HFFc6 (cell line): ENCODE measurements at regions not wholly inside any gene's neighbourhood (a gene's known extent, or its start where the extent isn't known, plus 50 kb on each side); places are given as distances from the start of the nearest gene placed in this dataset.
"Not testable (repeated sequence)": the region's sequence is repeated elsewhere in the genome, so short reads cannot be mapped to it uniquely, and the experiment has no call there.

Experiments
- DNase-seq: peaks from one replicate; pipeline ENCODE4 v3.0.0-alpha.2; 2018
- H3K27ac Mint-ChIP-seq: 2 replicates; pipeline ENCODE4 v1.8.0; 2020; ENCODE audit warnings: mild to moderate bottlenecking, mixed read lengths
- H3K27me3 Mint-ChIP-seq: 2 replicates; pipeline ENCODE4 v1.8.0; 2021; ENCODE audit warnings: mild to moderate bottlenecking, moderate library complexity, mixed read lengths; ENCODE audit not compliant: insufficient read depth
- H3K36me3 Mint-ChIP-seq: 2 replicates; pipeline ENCODE4 v1.8.0; 2021; ENCODE audit warnings: low read depth, mixed read lengths
- H3K4me1 Mint-ChIP-seq: 2 replicates; pipeline ENCODE4 v1.8.0; 2020; ENCODE audit warnings: low read depth, mixed read lengths
- H3K4me3 Mint-ChIP-seq: 2 replicates; pipeline ENCODE4 v1.8.0; 2020; ENCODE audit warnings: mild to moderate bottlenecking, moderate library complexity, mixed read lengths
- H3K9me3 Mint-ChIP-seq: 2 replicates; pipeline ENCODE4 v1.8.0; 2020; ENCODE audit warnings: mild to moderate bottlenecking, mixed read lengths
- CTCF ChIP-seq: fragments of 200-600 bp; sonication (generic); IDR thresholded peaks from 2 replicates; pipeline ENCODE4 v1.5.0; 2021; ENCODE audit warnings: antibody characterized with exemption, mild to moderate bottlenecking

- H3K36me3 Mint-ChIP-seq: no peaks in the 10 kb centered on the region; the same call in 1 of the 2 replicates
- H3K27me3 Mint-ChIP-seq: peaks cover 1% of the 10 kb centered on the region
- no peaks in the 10 kb centered on the region for H3K4me1 Mint-ChIP-seq
- H3K27ac Mint-ChIP-seq: no peak overlapping the region
- peaks cover 21% of the 10 kb centered on the region for H3K9me3 Mint-ChIP-seq
- DNase-seq: no peak
- TF ChIP-seq CTCF: no peak
- no peak overlapping the region for H3K4me3 Mint-ChIP-seq
Observed at GRCh38 chr10:65791979-65792378, 1133.9 kb upstream of the LRRTM3 start.

DNA sequence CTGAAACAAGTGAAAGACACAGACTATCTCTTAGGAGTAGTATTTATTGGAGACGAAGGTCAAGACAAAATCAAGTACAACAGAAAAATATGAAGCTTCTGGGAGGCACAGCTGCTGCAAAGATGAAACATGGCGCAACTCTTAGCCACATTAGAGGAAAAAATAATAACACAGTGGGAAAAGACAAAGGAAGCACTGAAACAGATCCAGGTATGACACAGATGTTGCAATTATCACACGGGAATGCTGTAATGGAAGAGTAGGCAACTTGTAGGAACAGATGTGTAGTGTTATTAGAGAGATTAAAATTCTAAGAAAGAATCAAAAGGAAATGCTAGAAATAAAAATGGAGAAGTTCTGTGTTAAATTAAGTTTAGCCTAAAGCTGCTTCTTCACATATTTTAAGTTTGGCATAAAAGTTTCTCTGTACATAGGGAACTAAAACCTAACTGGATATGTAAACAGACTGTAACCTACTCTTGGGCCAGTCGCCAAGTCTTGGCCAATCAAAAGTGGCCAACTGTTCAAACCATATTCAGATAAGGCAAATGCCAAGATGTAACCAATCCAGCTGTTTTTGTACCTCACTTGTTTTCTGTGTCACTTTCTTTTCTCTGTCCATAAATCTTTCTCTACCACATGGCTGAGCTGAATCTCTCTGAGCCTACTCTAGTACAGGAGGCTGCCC lies 1132.0 kb upstream of the LRRTM3 start:
- no peak for TF ChIP-seq CTCF
- Mint-ChIP-seq H3K4me3 (no peak overlapping the region), H3K27ac (no peak overlapping the region)

DNA sequence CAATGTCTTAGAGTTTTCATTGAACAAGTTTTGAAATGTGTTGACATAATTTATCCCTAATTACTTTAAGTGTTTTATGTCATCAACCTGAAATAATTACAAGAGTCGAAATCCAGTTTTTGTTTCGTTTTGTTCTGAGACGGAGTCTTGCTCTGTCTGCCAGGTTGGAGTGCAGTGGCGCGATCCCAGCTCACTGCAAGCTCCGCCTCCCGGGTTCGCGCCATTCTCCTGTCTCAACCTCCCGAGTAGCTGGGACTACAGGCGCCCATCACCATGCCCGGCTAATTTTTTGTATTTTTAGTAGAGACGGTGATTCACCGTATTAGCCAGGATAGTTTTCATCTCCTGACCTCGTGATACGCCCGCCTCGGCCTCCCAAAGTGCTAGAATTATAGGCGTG lies 1131.0 kb upstream of the LRRTM3 start:
- not testable (repeated sequence) for H3K4me1 Mint-ChIP-seq, H3K27me3 Mint-ChIP-seq, H3K4me3 Mint-ChIP-seq, DNase-seq, H3K36me3 Mint-ChIP-seq, H3K27ac Mint-ChIP-seq
- H3K9me3 Mint-ChIP-seq: peaks cover 35% of the 10 kb centered on the region

More for the DNA sequence above, 1132.0 kb upstream of the LRRTM3 start:
- Mint-ChIP-seq H3K36me3 (no peaks in the 10 kb centered on the region; the same call in 1 of the 2 replicates), H3K9me3 (peaks cover 30% of the 10 kb centered on the region), H3K27me3 (peaks cover 1% of the 10 kb centered on the region), H3K4me1 (no peaks in the 10 kb centered on the region)
- DNase-seq: no peak

DNA sequence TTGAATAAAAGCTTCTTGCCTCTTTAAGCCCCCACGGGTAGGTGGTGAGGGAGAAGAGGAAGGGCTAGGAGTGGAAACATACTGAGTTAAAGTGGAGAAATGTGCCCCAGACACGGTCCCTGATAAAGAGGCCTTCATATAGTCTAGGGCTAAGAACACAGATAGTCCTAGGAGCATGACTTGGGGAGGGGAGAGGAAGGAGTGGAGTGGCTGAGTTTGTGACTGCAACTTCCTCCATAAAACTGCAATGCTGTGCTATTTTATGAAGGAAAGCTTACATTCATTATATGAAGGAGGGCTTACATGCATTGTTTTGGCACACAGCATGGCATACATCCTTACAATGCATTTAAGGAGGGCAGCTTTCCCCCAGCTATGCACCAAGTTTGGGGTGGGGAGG lies 1129.4 kb upstream of the LRRTM3 start:
- no peak overlapping the region for H3K4me3 Mint-ChIP-seq
- no peak overlapping the region for H3K27ac Mint-ChIP-seq
- no peaks in the 10 kb centered on the region; the same call in 1 of the 2 replicates for H3K36me3 Mint-ChIP-seq
- peaks cover 25% of the 10 kb centered on the region for H3K9me3 Mint-ChIP-seq
- H3K27me3 Mint-ChIP-seq: peaks cover 1% of the 10 kb centered on the region; the same call in 1 of the 2 replicates
- TF ChIP-seq CTCF: no peak
- DNase-seq: no peak
- H3K4me1 Mint-ChIP-seq: no peaks in the 10 kb centered on the region

DNA sequence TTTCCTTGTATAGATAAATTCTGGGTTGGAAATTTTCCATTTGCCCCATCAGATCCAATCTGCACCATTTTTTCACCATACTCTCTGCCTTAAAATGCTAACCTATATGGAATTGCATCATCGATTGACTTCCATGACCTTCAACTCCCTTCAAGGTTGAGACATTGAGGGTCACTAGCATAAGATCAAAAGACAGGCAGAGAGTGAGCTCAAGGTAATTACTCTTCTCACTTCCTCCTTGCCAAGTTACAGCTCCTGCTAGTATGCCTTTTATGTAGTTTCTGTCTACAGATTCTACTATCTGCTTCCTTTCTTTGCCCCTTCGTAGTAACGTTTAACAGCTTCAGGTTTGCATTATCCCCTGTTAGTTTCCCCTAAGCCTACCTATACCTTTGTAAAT lies 1127.7 kb upstream of the LRRTM3 start:
- Mint-ChIP-seq H3K36me3 (no peaks in the 10 kb centered on the region; the same call in 1 of the 2 replicates), H3K4me1 (no peaks in the 10 kb centered on the region), H3K27ac (no peak overlapping the region), H3K9me3 (peaks cover 25% of the 10 kb centered on the region), H3K27me3 (peaks cover 1% of the 10 kb centered on the region; the same call in 1 of the 2 replicates), H3K4me3 (no peak overlapping the region)
- no peak for DNase-seq
- TF ChIP-seq CTCF: no peak

- Mint-ChIP-seq H3K27ac (no peak overlapping the region), H3K36me3 (no peaks in the 10 kb centered on the region; the same call in 1 of the 2 replicates), H3K4me1 (no peaks in the 10 kb centered on the region), H3K4me3 (no peak overlapping the region), H3K27me3 (no peaks in the 10 kb centered on the region), H3K9me3 (peaks cover 14% of the 10 kb centered on the region)
- no peak for DNase-seq
- no peak for TF ChIP-seq CTCF
Observed at GRCh38 chr10:65802391-65802790, 1123.4 kb upstream of the LRRTM3 start.
